Transverse colon (tissue), 4 donors: ENCODE measurements at regions not wholly inside any gene's neighbourhood (a gene's known extent, or its start where the extent isn't known, plus 50 kb on each side); places are given as distances from the start of the nearest gene placed in this dataset.
"Not testable (repeated sequence)": the region's sequence is repeated elsewhere in the genome, so short reads cannot be mapped to it uniquely, and the experiment has no call there.

Experiments used
- DNase-seq: peaks from one replicate; pipeline ENCODE4 v3.0.0-alpha.2; 2019
- H3K27ac ChIP-seq, 4 donors: fragments of 200-600 bp; sonication (generic); 2 replicates each; pipeline ENCODE4 v1.5.1; 2016 to 2018; ENCODE audit warnings: inconsistent platforms in 4 of 4
- H3K27me3 ChIP-seq: fragments of 200-600 bp; sonication (generic); 2 replicates; pipeline ENCODE4 v1.5.1; 2017; ENCODE audit warnings: inconsistent platforms
- H3K36me3 ChIP-seq, 4 donors: fragments of 200-600 bp; sonication (generic); 2 replicates each; pipeline ENCODE4 v1.5.1; 2017 to 2019; ENCODE audit warnings: inconsistent platforms in 4 of 4
- H3K4me1 ChIP-seq, 4 donors: fragments of 200-600 bp; sonication (generic); 2 replicates each; pipeline ENCODE4 v1.5.1; 2017 to 2020; ENCODE audit warnings: inconsistent platforms in 4 of 4
- H3K4me3 ChIP-seq, 4 donors: fragments of 200-600 bp; sonication (generic); 1 replicate in 1 of 4; 2 replicates in 3 of 4; pipeline versions ENCODE4 v1.5.1 to v1.6.1; 2017 to 2019; ENCODE audit warnings: inconsistent platforms in 4 of 4
- H3K9me3 ChIP-seq, 2 donors: fragments of 200-600 bp; sonication (generic); 2 replicates each; pipeline ENCODE4 v1.5.1; 2017 to 2019; ENCODE audit warnings: inconsistent platforms in 2 of 2
- CTCF ChIP-seq, 5 experiments: fragments of 200-600 bp in 3 of 5; fragments of 450-650 bp in 2 of 5; sonication (generic) in 3 of 5; IDR thresholded peaks; 1 replicate in 2 of 5; 2 replicates in 3 of 5; pipeline ENCODE4 v1.5.1; 2016 to 2017; ENCODE audit warnings: antibody characterized with exemption in 5 of 5, inconsistent platforms in 3 of 5, mild to moderate bottlenecking in 2 of 5, moderate library complexity in 1 of 5
- EP300 ChIP-seq: sonication (generic); formaldehyde crosslinking; IDR thresholded peaks from one replicate; pipeline ENCODE4 v1.6.1; 2017; ENCODE audit warnings: antibody characterized with exemption, low read depth
- POLR2A ChIP-seq: fragments of 450-650 bp; IDR thresholded peaks from one replicate; pipeline ENCODE4 v1.6.1; 2016; ENCODE audit warnings: antibody characterized with exemption, mild to moderate bottlenecking, moderate library complexity
- POLR2AphosphoS5 ChIP-seq, 3 donors: sonication (generic); formaldehyde crosslinking; IDR thresholded peaks; one replicate each; pipeline ENCODE4 v1.6.1; 2016; ENCODE audit warnings: antibody characterized with exemption in 3 of 3
- WGBS, 2 donors: methylation state at CpG; one replicate each; pipeline ENCODE4 v1.1.5; 2018; ENCODE audit warnings: low coverage in 1 of 2; 5-methylcytosine and 5-hydroxymethylcytosine counted together
- in situ Hi-C, 4 donors: fragments of 200-750 bp; cut with MboI; loops; one replicate each; pipeline versions ENCODE4 v1.15.0 to v1.15.1; 2017; ENCODE audit warnings: low sequenced_read_pairs in 3 of 4, low pct_ligation_motif_present in 1 of 4, low pct_unique_long_range_greater_than_20kb in 1 of 4
- intact Hi-C: fragments of 100-400 bp; cut with DNase I; formaldehyde crosslinking; loops from one replicate; pipeline ENCODE4 v1.15.1; 2023; ENCODE audit warnings: low total_unique reads

GRCh38 chr1:196002906-196003305 is 605.3 kb downstream of the KCNT2 start:
- 71 to 87% methylated on average over 2 to 3 of the region's 3 CpGs for WGBS, 2 donors
- no peak for DNase-seq
- in situ Hi-C loops = no loop called here

GRCh38 chr1:196002296-196002695 is 605.9 kb downstream of the KCNT2 start:
- not testable (repeated sequence) for H3K4me1 ChIP-seq, DNase-seq

More at GRCh38 chr1:196002906-196003305, 605.3 kb downstream of the KCNT2 start:
- no peak for TF ChIP-seq POLR2AphosphoS5 (IDR thresholded peaks at IDR 0.05)
- TF ChIP-seq EP300 = no peak
- no peak for TF ChIP-seq POLR2A
- TF ChIP-seq CTCF (IDR thresholded peaks at IDR 0.05) = no peak
- intact Hi-C loops = no loop called here
- Histone ChIP-seq H3K27me3 (no peaks in the 10 kb centered on the region), H3K4me3 (no peak overlapping the region), H3K4me1 (no peaks in the 10 kb centered on the region), H3K27ac (no peak overlapping the region), H3K36me3 (no peaks in the 10 kb centered on the region), H3K9me3 (no peaks in the 10 kb centered on the region)

GRCh38 chr1:196001188-196001587 is 607.1 kb downstream of the KCNT2 start:
- H3K4me3 ChIP-seq = no peak overlapping the region
- 58 to 81% methylated on average over 3 of the region's 3 CpGs for WGBS, 2 donors
- in situ Hi-C loops = no loop called here

More at GRCh38 chr1:196002296-196002695, 605.9 kb downstream of the KCNT2 start:
- 66 to 91% methylated on average over 4 of the region's 4 CpGs for WGBS, 2 donors
- H3K27ac ChIP-seq, H3K27me3 ChIP-seq, H3K9me3 ChIP-seq, intact Hi-C loops, in situ Hi-C loops, H3K36me3 ChIP-seq, H3K4me3 ChIP-seq: not testable (repeated sequence)

GRCh38 chr1:195999022-195999421 is 609.2 kb downstream of the KCNT2 start:
- Histone ChIP-seq H3K4me1 (no peaks in the 10 kb centered on the region), H3K9me3 (no peaks in the 10 kb centered on the region), H3K27ac (no peak overlapping the region), H3K27me3 (no peaks in the 10 kb centered on the region), H3K4me3 (no peak overlapping the region), H3K36me3 (no peaks in the 10 kb centered on the region)
- DNase-seq = no peak
- TF ChIP-seq POLR2A (no peak), CTCF (IDR thresholded peaks at IDR 0.05) (no peak), EP300 (no peak), POLR2AphosphoS5 (IDR thresholded peaks at IDR 0.05) (no peak)
- in situ Hi-C loops (no loop called here), intact Hi-C loops (no loop called here)
- WGBS, 2 donors = 93% methylated on average over 2 of the region's 2 CpGs; no CpG with 5 or more reads in 1 of the 2 donors

More at GRCh38 chr1:196001188-196001587, 607.1 kb downstream of the KCNT2 start:
- Histone ChIP-seq H3K4me1 (no peaks in the 10 kb centered on the region), H3K27ac (no peak overlapping the region), H3K36me3 (no peaks in the 10 kb centered on the region), H3K9me3 (no peaks in the 10 kb centered on the region), H3K27me3 (no peaks in the 10 kb centered on the region)
- TF ChIP-seq CTCF (IDR thresholded peaks at IDR 0.05) (no peak), POLR2AphosphoS5 (IDR thresholded peaks at IDR 0.05) (no peak), POLR2A (no peak), EP300 (no peak)
- no peak for DNase-seq
- intact Hi-C loops = no loop called here

GRCh38 chr1:195981448-195982139 is 626.6 kb downstream of the KCNT2 start:
- 57 to 80% methylated on average over 1 to 3 of the region's 3 CpGs for WGBS, 2 donors
- Histone ChIP-seq H3K27ac (no peak overlapping the region), H3K36me3 (no peaks in the 10 kb centered on the region), H3K9me3 (no peaks in the 10 kb centered on the region), H3K4me3 (no peak overlapping the region), H3K4me1 (no peaks in the 10 kb centered on the region), H3K27me3 (no peaks in the 10 kb centered on the region)
- TF ChIP-seq EP300 = no peak
- TF ChIP-seq CTCF (IDR thresholded peaks at IDR 0.05) = no peak
- no peak for TF ChIP-seq POLR2AphosphoS5 (IDR thresholded peaks at IDR 0.05)
- TF ChIP-seq POLR2A = no peak
- intact Hi-C loops (no loop called here), in situ Hi-C loops (no loop called here)
- DNase-seq = no peak
